Right hindlimb (tissue), 1 donor: ENCODE measurements at regions not wholly inside any gene's neighbourhood (a gene's known extent, or its start where the extent isn't known, plus 50 kb on each side); places are given as distances from the start of the nearest gene placed in this dataset.

Experiments
- DNase-seq: peaks from one replicate; pipeline ENCODE4 v3.0.0-alpha.2; 2018

- DNase-seq: no peak
Observed at GRCh38 chr6:167494698-167495435, 170.0 kb downstream of the TTLL2 start.

GRCh38 chr6:167495506-167496401 lies 170.9 kb downstream of the TTLL2 start:
- DNase-seq: no peak

GRCh38 chr6:167496707-167497106 lies 171.8 kb downstream of the TTLL2 start:
- no peak for DNase-seq

- no peak for DNase-seq
Observed at GRCh38 chr6:167497428-167498056, 172.7 kb downstream of the TTLL2 start.

- DNase-seq: no peak
Observed at GRCh38 chr6:167499161-167499660, 174.3 kb downstream of the TTLL2 start.

GRCh38 chr6:167500961-167501360 lies 176.1 kb downstream of the TTLL2 start:
- no peak for DNase-seq

- no peak for DNase-seq
Observed at GRCh38 chr6:167501831-167502385, 177.0 kb downstream of the TTLL2 start.

- DNase-seq: no peak
Observed at GRCh38 chr6:167502471-167502870, 177.6 kb downstream of the TTLL2 start.

- peak; percentile 32 for DNase-seq
Observed at GRCh38 chr6:167504385-167504961, 179.6 kb downstream of the TTLL2 start.

GRCh38 chr6:167505199-167505598 lies 180.3 kb downstream of the TTLL2 start:
- DNase-seq: no peak

GRCh38 chr6:167505782-167506181 lies 180.9 kb downstream of the TTLL2 start:
- DNase-seq: no peak

GRCh38 chr6:167506443-167507301 lies 181.8 kb downstream of the TTLL2 start:
- DNase-seq: no peak

GRCh38 chr6:167507376-167507945 lies 182.6 kb downstream of the TTLL2 start:
- DNase-seq: no peak

- no peak for DNase-seq
Observed at GRCh38 chr6:167508919-167509852, 184.3 kb downstream of the TTLL2 start.

- DNase-seq: no peak
Observed at GRCh38 chr6:167509853-167510220, 185.0 kb downstream of the TTLL2 start.

- no peak for DNase-seq
Observed at GRCh38 chr6:167510648-167511047, 185.8 kb downstream of the TTLL2 start.

GRCh38 chr6:167512696-167513375 lies 187.9 kb downstream of the TTLL2 start:
- DNase-seq: no peak

- no peak for DNase-seq
Observed at GRCh38 chr6:167513778-167514177, 188.9 kb downstream of the TTLL2 start.

GRCh38 chr6:167514524-167514923 lies 189.6 kb downstream of the TTLL2 start:
- DNase-seq: no peak
